ENCODE measurements at regions not wholly inside any gene's neighbourhood (a gene's known extent, or its start where the extent isn't known, plus 50 kb on each side); places are given as distances from the start of the nearest gene placed in this dataset.

GRCh38 chr6:967701-968100, 274.8 kb upstream of the EXOC2 start:
- intact Hi-C loops (cut with DNase I; ENCODE audit: low total_unique reads) = no loop called here
- H3K4me1 ChIP-seq = no peaks in the 10 kb centered on the region
- no peaks in the 10 kb centered on the region for H3K36me3 ChIP-seq (ENCODE audit: low read depth, missing control alignments)
- H3K4me3 ChIP-seq = no peak overlapping the region
- H3K9me3 ChIP-seq = no peaks in the 10 kb centered on the region
- H3K27me3 ChIP-seq = no peaks in the 10 kb centered on the region
- TF ChIP-seq POLR2A (IDR thresholded peaks at IDR 0.05) = no peak
- TF ChIP-seq CTCF (IDR thresholded peaks at IDR 0.05) = no peak
- H3K27ac ChIP-seq = no peak overlapping the region
- no peak for DNase-seq
- WGBS, 2 donors = 82 to 85% methylated on average over 4 of the region's 4 CpGs

- intact Hi-C loops (cut with DNase I; ENCODE audit: low total_unique reads) = no loop called here
- TF ChIP-seq POLR2A (IDR thresholded peaks at IDR 0.05) (no peak), CTCF (IDR thresholded peaks at IDR 0.05) (no peak)
- Histone ChIP-seq H3K36me3 (ENCODE audit: low read depth, missing control alignments) (no peaks in the 10 kb centered on the region), H3K27me3 (no peaks in the 10 kb centered on the region), H3K27ac (no peak overlapping the region), H3K9me3 (no peaks in the 10 kb centered on the region), H3K4me3 (no peak overlapping the region), H3K4me1 (peaks cover 3% of the 10 kb centered on the region)
- 91 to 95% methylated on average over 2 of the region's 2 CpGs for WGBS, 2 donors
- no peak for DNase-seq
Measured at GRCh38 chr6:965343-965742, 272.4 kb upstream of the EXOC2 start.

GRCh38 chr6:963456-963855, 270.5 kb upstream of the EXOC2 start:
- no peaks in the 10 kb centered on the region for H3K36me3 ChIP-seq (ENCODE audit: low read depth, missing control alignments)
- DNase-seq = no peak
- TF ChIP-seq CTCF (IDR thresholded peaks at IDR 0.05) (no peak), POLR2A (IDR thresholded peaks at IDR 0.05) (no peak)
- no peaks in the 10 kb centered on the region for H3K27me3 ChIP-seq
- no peaks in the 10 kb centered on the region for H3K9me3 ChIP-seq
- no peak overlapping the region for H3K27ac ChIP-seq
- 86 to 87% methylated on average over 9 of the region's 9 CpGs for WGBS, 2 donors
- intact Hi-C loops (cut with DNase I; ENCODE audit: low total_unique reads) = no loop called here
- no peak overlapping the region for H3K4me3 ChIP-seq
- H3K4me1 ChIP-seq = peaks cover 3% of the 10 kb centered on the region

GRCh38 chr6:961407-961960, 268.5 kb upstream of the EXOC2 start:
- WGBS, 2 donors = 83 to 86% methylated on average over 10 of the region's 10 CpGs
- no peaks in the 10 kb centered on the region for H3K9me3 ChIP-seq
- no peak overlapping the region for H3K4me3 ChIP-seq
- H3K27me3 ChIP-seq = no peaks in the 10 kb centered on the region
- intact Hi-C loops (cut with DNase I; ENCODE audit: low total_unique reads) = no loop called here
- no peak for TF ChIP-seq CTCF (IDR thresholded peaks at IDR 0.05)
- TF ChIP-seq POLR2A (IDR thresholded peaks at IDR 0.05) = no peak
- no peak overlapping the region for H3K27ac ChIP-seq
- H3K4me1 ChIP-seq = peaks cover 3% of the 10 kb centered on the region
- no peaks in the 10 kb centered on the region for H3K36me3 ChIP-seq (ENCODE audit: low read depth, missing control alignments)
- no peak for DNase-seq

- H3K9me3 ChIP-seq = no peaks in the 10 kb centered on the region
- intact Hi-C loops (cut with DNase I; ENCODE audit: low total_unique reads) = no loop called here
- no peaks in the 10 kb centered on the region for H3K27me3 ChIP-seq
- no peak overlapping the region for H3K27ac ChIP-seq
- no peak overlapping the region for H3K4me3 ChIP-seq
- TF ChIP-seq POLR2A (IDR thresholded peaks at IDR 0.05) (no peak), CTCF (IDR thresholded peaks at IDR 0.05) (no peak)
- no peak for DNase-seq
- WGBS, 2 donors = 70 to 73% methylated on average over 11 of the region's 11 CpGs
- peaks cover 3% of the 10 kb centered on the region for H3K4me1 ChIP-seq
- H3K36me3 ChIP-seq (ENCODE audit: low read depth, missing control alignments) = no peaks in the 10 kb centered on the region
Measured at GRCh38 chr6:960356-960755, 267.4 kb upstream of the EXOC2 start.

All from testis (tissue), 2 donors.